GM18505 (cell line): ENCODE measurements at regions not wholly inside any gene's neighbourhood (a gene's known extent, or its start where the extent isn't known, plus 50 kb on each side); places are given as distances from the start of the nearest gene placed in this dataset.
A peak's percentile ranks its signal among the peaks of the same experiment; 100 is the strongest.

Source experiments
- ATAC-seq: cut with Tn5 transposase; IDR thresholded peaks from one replicate; pipeline ENCODE4 v1.9.1; 2021; ENCODE audit not compliant: unreplicated experiment
- POLR2A ChIP-seq: IDR thresholded peaks from 4 replicates; pipeline ENCODE4 v1.6.1; 2011; ENCODE audit warnings: borderline replicate concordance; ENCODE audit not compliant: insufficient read depth, insufficient read length; ENCODE audit errors: extremely low read depth

- no peak for TF ChIP-seq POLR2A
- ATAC-seq, result no peak
Measured at GRCh38 chr1:106926803-106927582, 129.5 kb upstream of the PRMT6 start.

DNA sequence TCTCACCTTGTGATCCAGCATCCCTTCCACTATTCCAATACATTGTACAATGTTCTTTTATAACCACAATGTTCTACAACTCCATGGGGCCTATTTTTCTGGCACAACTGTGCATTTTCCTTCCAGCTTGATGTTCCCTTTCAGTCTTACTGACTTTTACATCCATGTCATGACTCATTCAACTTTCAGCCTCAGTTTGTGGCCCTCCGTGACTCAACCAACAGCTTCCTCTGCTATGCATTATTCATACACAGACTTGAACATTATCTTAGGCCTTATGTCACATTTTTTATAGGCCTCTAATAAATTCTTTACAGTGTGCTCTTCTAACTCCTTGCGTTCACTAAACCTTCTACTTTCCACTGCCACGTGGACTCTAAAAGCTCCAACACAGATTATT, 119.4 kb upstream of the PRMT6 start:
- ATAC-seq, result no peak
- TF ChIP-seq POLR2A, result no peak

DNA sequence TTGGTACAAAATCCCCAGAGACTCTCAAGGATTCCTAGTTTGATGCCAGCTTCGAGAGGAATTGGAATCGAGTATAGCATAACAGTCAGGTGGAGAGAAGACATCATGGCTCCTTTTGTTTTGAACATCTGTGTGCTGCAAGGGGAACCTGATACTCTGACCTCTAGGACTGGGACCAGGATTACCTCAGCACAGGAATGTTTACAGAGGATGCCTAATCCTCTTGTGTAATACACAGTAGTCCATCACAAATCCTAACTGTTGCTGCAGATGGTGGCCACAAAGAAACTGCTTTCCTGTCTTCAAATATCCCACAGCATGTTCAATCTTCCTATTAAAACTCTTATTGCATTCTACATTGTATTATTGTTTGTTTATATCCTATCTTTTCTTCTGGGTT, 111.8 kb upstream of the PRMT6 start:
- ATAC-seq, result no peak
- no peak for TF ChIP-seq POLR2A

GRCh38 chr1:106952776-106953175, 103.7 kb upstream of the PRMT6 start:
- no peak for ATAC-seq
- no peak for TF ChIP-seq POLR2A

- no peak for ATAC-seq
- no peak for TF ChIP-seq POLR2A
Measured at GRCh38 chr1:106954661-106955229, 101.7 kb upstream of the PRMT6 start.

DNA sequence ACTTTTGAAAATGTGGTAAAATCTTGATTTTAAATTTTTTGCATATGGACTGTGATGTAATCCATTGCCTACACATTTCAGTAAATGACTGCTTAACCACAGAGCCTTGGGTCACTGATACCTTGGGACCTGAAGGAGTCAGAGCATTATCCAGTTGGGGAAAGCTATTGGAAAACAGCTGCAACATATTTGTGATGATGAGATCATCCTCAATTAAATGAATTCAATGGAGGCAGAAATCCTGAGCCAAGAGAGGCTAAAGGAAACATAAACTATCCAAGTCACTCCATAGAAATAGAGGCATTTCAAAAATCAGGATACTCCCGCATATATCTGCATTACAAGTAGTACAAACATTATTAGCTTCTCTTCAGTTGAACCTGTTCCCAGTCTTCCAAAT, 99.8 kb upstream of the PRMT6 start:
- no peak for ATAC-seq
- TF ChIP-seq POLR2A, result no peak

DNA sequence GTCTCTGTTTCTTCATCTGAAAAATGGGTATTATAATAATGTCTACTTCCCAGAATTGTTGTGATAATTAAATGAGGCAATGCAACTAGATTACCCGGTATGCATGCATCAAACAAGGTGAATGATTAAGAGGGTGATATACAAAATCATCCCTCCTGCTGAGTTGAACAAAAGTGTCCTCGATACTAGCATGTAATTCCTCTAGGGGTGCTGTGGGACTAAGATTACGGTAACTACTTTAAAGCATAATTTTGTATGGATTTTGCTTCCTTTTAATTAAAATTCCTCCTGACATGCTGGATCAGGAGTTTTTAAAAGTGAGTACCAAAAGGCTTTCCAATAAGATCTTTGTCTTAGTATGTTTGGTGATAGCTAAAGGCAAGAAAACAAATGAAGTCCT, 98.7 kb upstream of the PRMT6 start:
- TF ChIP-seq POLR2A, result no peak
- ATAC-seq, result no peak

GRCh38 chr1:106960412-106960811, 96.1 kb upstream of the PRMT6 start:
- ATAC-seq, result peak; percentile 86
- no peak for TF ChIP-seq POLR2A

DNA sequence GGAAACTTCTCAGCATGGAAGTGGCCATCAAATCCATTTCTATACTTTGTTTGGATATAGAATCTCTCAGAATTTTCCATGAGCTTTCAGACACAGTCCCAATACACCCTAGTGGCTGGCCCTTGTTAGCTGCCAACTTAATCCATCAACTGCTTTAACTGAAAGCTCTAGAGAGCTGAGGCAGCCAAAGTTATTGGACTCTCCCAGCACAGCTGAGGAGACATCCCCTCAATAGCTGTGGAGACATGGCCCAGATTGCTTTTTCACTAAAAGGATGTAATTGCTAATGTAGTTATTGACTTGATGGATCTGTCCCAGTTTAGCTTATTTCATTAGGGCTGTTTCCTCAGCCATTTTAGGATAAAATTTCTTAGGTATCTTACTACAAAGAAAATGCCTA, 94.8 kb upstream of the PRMT6 start:
- no peak for TF ChIP-seq POLR2A
- no peak for ATAC-seq

GRCh38 chr1:106962591-106962990, 93.9 kb upstream of the PRMT6 start:
- no peak for TF ChIP-seq POLR2A
- ATAC-seq, result no peak

- no peak for TF ChIP-seq POLR2A
- ATAC-seq, result no peak
Measured at GRCh38 chr1:106964495-106964894, 92.0 kb upstream of the PRMT6 start.

- no peak for ATAC-seq
- no peak for TF ChIP-seq POLR2A
Measured at GRCh38 chr1:106968644-106969043, 87.8 kb upstream of the PRMT6 start.

GRCh38 chr1:106969731-106970130, 86.7 kb upstream of the PRMT6 start:
- no peak for TF ChIP-seq POLR2A
- no peak for ATAC-seq

DNA sequence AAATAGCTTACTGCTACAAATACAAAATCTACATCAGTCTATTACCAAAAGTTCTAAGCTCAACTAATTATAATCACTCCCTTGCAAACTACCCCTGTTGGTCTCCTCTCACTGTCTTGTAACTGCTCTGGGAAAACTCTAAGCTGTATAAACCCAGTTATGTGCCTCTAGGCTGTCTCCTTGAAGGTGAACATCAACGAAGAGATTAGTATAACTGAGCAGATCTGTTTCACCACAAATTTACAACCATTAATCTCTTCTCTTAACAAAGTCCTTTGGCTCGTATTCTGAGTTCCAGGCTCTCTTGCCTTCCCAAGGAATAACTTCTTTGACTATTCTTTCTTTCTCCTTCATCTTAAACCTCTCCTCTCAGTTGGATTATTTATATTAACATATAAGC, 84.4 kb upstream of the PRMT6 start:
- TF ChIP-seq POLR2A, result no peak
- ATAC-seq, result no peak
